ENCODE measurements at regions not wholly inside any gene's neighbourhood (a gene's known extent, or its start where the extent isn't known, plus 50 kb on each side); places are given as distances from the start of the nearest gene placed in this dataset.

- ChIA-PET POLR2A (no interaction called here), CTCF (no interaction called here)
- no peak for TF ChIP-seq CTCF (IDR thresholded peaks at IDR 0.05; ENCODE audit: insufficient read depth in 1 of 2, low read depth in 1 of 2, low read length in 1 of 2, severe bottlenecking in 1 of 2, unreplicated experiment in 1 of 2)
- H3K9me3 ChIP-seq, result no peaks in the 10 kb centered on the region
- H3K36me3 ChIP-seq (ENCODE audit: control insufficient read depth, insufficient read depth, low read length), result no peaks in the 10 kb centered on the region
- no peaks in the 10 kb centered on the region for H3K4me1 ChIP-seq
- H3K27me3 ChIP-seq (replicated peaks; ENCODE audit: control insufficient read depth, insufficient read depth, low read length), result no peaks in the 10 kb centered on the region
- BruUV-seq (replicated peaks), result no TSS peak
- no peak overlapping the region for H3K4me3 ChIP-seq (ENCODE audit: low read depth, low read length)
- intact Hi-C loops (cut with micrococcal nuclease; ENCODE audit: unreplicated experiment), result no loop called here
- Mint-ChIP-seq H3K27ac (ENCODE audit: unreplicated experiment) (no peak overlapping the region), H3K4me1 (ENCODE audit: low read depth, unreplicated experiment) (no peaks in the 10 kb centered on the region), H3K4me3 (ENCODE audit: unreplicated experiment) (no peak overlapping the region), H3K9me3 (ENCODE audit: unreplicated experiment) (peaks cover 33% of the 10 kb centered on the region), H3K27me3 (ENCODE audit: insufficient read depth, unreplicated experiment) (peaks cover 3% of the 10 kb centered on the region), H3K36me3 (ENCODE audit: insufficient read depth, unreplicated experiment) (no peaks in the 10 kb centered on the region)
- no peak for DNase-seq
These were observed 357.1 kb upstream of the PDE3A start for GRCh38 chr12:20011200-20011599.

- no peaks in the 10 kb centered on the region for H3K9me3 ChIP-seq
- peaks cover 14% of the 10 kb centered on the region for H3K4me1 ChIP-seq
- no peak overlapping the region for H3K4me3 ChIP-seq (ENCODE audit: low read depth, low read length)
- H3K36me3 ChIP-seq (ENCODE audit: control insufficient read depth, insufficient read depth, low read length), result no peaks in the 10 kb centered on the region
- ChIA-PET POLR2A (no interaction called here), CTCF (no interaction called here)
- no peaks in the 10 kb centered on the region for H3K27me3 ChIP-seq (replicated peaks; ENCODE audit: control insufficient read depth, insufficient read depth, low read length)
- Mint-ChIP-seq H3K9me3 (ENCODE audit: unreplicated experiment) (peaks cover 34% of the 10 kb centered on the region), H3K27ac (ENCODE audit: unreplicated experiment) (peak overlapping the region; percentile 42), H3K27me3 (ENCODE audit: insufficient read depth, unreplicated experiment) (no peaks in the 10 kb centered on the region), H3K4me3 (ENCODE audit: unreplicated experiment) (peak overlapping the region; percentile 23), H3K36me3 (ENCODE audit: insufficient read depth, unreplicated experiment) (no peaks in the 10 kb centered on the region), H3K4me1 (ENCODE audit: low read depth, unreplicated experiment) (peaks cover 13% of the 10 kb centered on the region)
- no peak for DNase-seq
- TF ChIP-seq CTCF (IDR thresholded peaks at IDR 0.05; ENCODE audit: insufficient read depth in 1 of 2, low read depth in 1 of 2, low read length in 1 of 2, severe bottlenecking in 1 of 2, unreplicated experiment in 1 of 2), result no peak
- intact Hi-C loops (cut with micrococcal nuclease; ENCODE audit: unreplicated experiment), result loop anchor here (1.0 kb wide), 3 partner anchors 13 to 47 kb away; no protein-coding TSS in a partner anchor
- TSS peak; percentile 75 for BruUV-seq (replicated peaks)
These were observed 350.5 kb upstream of the PDE3A start for GRCh38 chr12:20017802-20018201.

- no peak for TF ChIP-seq CTCF (IDR thresholded peaks at IDR 0.05; ENCODE audit: insufficient read depth in 1 of 2, low read depth in 1 of 2, low read length in 1 of 2, severe bottlenecking in 1 of 2, unreplicated experiment in 1 of 2)
- H3K27me3 Mint-ChIP-seq (ENCODE audit: insufficient read depth, unreplicated experiment), result no peaks in the 10 kb centered on the region
These were observed 349.9 kb upstream of the PDE3A start for GRCh38 chr12:20018406-20018805.

More at GRCh38 chr12:20018406-20018805, 349.9 kb upstream of the PDE3A start:
- Mint-ChIP-seq H3K27ac (ENCODE audit: unreplicated experiment) (peak overlapping the region; percentile 62), H3K4me1 (ENCODE audit: low read depth, unreplicated experiment) (peaks cover 13% of the 10 kb centered on the region), H3K36me3 (ENCODE audit: insufficient read depth, unreplicated experiment) (no peaks in the 10 kb centered on the region), H3K9me3 (ENCODE audit: unreplicated experiment) (peaks cover 28% of the 10 kb centered on the region), H3K4me3 (ENCODE audit: unreplicated experiment) (no peak overlapping the region)
- no TSS peak for BruUV-seq (replicated peaks)
- Histone ChIP-seq H3K9me3 (no peaks in the 10 kb centered on the region), H3K4me1 (peaks cover 14% of the 10 kb centered on the region), H3K27me3 (replicated peaks; ENCODE audit: control insufficient read depth, insufficient read depth, low read length) (no peaks in the 10 kb centered on the region), H3K4me3 (ENCODE audit: low read depth, low read length) (no peak overlapping the region), H3K36me3 (ENCODE audit: control insufficient read depth, insufficient read depth, low read length) (no peaks in the 10 kb centered on the region)
- intact Hi-C loops (cut with micrococcal nuclease; ENCODE audit: unreplicated experiment), result loop anchor here (1.0 kb wide), 3 partner anchors 13 to 47 kb away; no protein-coding TSS in a partner anchor
- ChIA-PET POLR2A (no interaction called here), CTCF (no interaction called here)
- DNase-seq, result peak in 1 of 2 experiments; percentile 41
